HG03460 (cell line): ENCODE measurements at regions not wholly inside any gene's neighbourhood (a gene's known extent, or its start where the extent isn't known, plus 50 kb on each side); places are given as distances from the start of the nearest gene placed in this dataset.
"Not testable (repeated sequence)": the region's sequence is repeated elsewhere in the genome, so short reads cannot be mapped to it uniquely, and the experiment has no call there.

Experiments
- ATAC-seq: cut with Tn5 transposase; IDR thresholded peaks from one replicate; pipeline ENCODE4 v1.9.1; 2021; ENCODE audit not compliant: unreplicated experiment

GRCh38 chr18:29457316-29457889, 1280.5 kb upstream of the CDH2 start:
- ATAC-seq = no peak

DNA sequence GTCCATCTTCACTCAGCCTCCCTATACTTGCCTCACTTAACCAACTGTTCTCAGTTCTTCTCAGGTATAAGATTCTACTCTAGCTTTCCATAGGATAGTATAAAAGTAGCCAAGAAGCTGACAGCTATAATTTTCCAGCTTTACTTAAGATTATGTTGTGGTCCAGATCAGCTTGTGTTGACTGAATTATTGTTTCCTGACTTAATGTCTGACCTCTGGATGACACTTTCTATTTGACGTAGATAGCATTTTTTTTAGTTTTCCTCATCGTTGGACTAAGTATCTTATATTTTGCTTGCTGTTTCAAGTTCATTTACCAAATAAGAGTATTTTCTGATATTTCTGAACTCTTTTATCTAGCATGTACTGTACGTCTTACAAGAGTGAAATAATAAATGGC, 1272.5 kb upstream of the CDH2 start:
- ATAC-seq = no peak

- no peak for ATAC-seq
These were observed 1262.5 kb upstream of the CDH2 start for GRCh38 chr18:29439398-29439797.

DNA sequence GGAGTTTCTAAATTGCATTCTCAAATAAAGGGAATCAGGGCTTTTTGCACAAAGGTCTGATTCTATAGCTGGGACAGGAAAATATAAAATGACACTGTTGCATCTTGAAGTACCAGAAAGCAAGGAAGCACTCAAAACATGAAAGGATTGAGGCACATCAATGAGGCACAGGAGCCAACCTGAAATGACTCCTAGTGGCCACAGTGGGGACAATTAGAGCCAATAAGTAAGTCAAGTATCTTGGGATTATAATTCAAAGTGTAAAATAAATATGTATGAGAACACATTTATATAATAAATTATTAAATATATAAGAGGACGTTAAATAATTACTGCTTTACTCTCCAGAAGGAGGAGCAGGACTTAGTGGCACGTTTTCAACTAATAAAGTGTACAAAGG, 1259.5 kb upstream of the CDH2 start:
- ATAC-seq = no peak

DNA sequence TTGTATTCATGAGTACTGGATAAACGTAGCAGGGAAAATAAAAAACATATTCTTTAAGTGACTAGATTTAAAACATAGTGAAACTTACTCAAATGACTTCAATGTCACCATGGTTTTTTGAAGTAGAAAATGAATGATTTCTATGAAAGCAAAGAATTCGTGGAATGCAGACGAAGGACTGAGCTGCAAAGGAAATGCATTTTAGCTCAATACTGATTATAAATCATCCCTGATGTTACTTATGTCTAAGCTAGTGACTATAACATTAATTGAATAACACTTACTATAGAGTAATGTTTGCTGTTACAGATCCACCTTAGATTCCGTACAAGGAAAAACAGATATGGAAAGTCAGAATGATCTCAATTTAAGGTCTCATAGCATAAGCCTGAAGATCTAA, 1257.7 kb upstream of the CDH2 start:
- no peak for ATAC-seq

DNA sequence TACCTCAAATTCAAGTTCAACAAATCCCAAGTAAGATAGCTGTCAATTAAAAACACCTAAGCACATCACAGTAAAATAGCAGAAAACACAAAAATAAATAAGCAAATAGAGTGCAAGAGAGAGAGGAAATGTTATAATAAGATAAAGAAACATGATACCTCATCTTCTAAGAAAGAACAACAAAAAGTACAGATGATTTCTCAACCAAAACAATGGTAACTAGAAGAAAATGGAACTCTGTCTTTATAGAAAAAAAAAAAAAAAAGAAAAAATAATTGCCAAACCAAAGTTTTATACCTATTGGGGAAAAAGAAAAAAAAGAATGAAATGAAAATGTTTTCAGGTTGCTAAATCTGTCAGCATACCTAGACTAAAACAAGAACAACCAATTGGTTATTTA, 1253.5 kb upstream of the CDH2 start:
- ATAC-seq = no peak

GRCh38 chr18:29418136-29418535, 1241.2 kb upstream of the CDH2 start:
- no peak for ATAC-seq

DNA sequence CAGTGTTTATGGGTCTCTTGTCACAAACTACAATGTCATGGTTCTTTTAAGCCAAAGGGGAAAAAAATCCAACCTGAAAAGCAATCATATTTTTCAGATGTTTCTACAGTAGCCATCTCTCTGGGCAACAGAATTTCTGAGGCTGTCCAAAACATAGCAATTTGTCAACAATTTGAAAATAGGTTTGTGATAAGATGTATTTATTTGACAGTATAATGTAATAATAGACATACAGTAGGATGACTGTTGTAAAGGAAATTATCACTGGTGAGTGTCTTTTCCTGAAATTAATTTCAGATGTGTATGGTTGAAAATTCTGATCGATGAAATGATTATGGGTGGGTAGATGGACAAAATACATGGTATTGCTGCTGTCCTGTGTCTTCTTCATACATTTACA, 1230.1 kb upstream of the CDH2 start:
- ATAC-seq = no peak

DNA sequence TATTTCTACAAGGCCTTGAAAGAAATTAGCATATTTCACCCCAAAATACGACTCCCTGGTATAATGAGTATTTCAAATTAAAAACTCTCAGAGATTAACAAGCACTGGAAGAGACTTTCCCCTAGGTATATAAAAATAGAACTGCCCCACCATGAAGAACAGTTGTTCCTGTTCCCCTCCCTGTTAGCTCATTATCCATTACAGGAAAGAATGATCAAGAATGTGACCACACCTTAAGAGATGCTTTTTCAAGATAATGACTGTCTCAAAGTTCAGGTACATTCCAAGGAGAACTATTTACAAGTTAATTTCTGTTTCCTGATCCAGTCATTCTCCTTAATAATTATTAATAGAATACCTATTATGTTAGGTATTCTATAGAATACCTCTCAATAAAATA, 1220.6 kb upstream of the CDH2 start:
- ATAC-seq = no peak

- ATAC-seq = peak; percentile 64
These were observed 1206.7 kb upstream of the CDH2 start for GRCh38 chr18:29383311-29384273.

GRCh38 chr18:29378651-29379136, 1201.8 kb upstream of the CDH2 start:
- ATAC-seq = no peak

GRCh38 chr18:29377346-29377745, 1200.4 kb upstream of the CDH2 start:
- ATAC-seq = no peak

DNA sequence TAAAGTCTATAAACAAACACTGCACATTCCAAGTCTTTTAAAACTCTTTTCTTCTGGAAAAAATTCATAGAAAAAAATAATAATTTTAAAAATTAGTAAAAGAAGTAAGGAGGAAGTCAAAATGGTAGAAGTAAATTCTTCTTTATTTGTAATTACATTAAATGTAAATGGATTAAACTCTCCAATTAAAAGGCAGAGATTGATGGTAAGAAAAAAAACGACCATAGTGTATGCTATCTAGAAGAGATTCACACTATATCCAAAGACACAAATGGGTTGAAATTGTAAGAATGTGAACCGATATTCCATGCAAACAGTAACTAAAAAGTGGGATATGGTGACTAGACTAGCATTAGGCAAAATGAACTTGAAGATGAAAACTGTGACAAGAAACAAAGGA, 1196.1 kb upstream of the CDH2 start:
- ATAC-seq = no peak

- no peak for ATAC-seq
These were observed 1184.9 kb upstream of the CDH2 start for GRCh38 chr18:29361843-29362242.

DNA sequence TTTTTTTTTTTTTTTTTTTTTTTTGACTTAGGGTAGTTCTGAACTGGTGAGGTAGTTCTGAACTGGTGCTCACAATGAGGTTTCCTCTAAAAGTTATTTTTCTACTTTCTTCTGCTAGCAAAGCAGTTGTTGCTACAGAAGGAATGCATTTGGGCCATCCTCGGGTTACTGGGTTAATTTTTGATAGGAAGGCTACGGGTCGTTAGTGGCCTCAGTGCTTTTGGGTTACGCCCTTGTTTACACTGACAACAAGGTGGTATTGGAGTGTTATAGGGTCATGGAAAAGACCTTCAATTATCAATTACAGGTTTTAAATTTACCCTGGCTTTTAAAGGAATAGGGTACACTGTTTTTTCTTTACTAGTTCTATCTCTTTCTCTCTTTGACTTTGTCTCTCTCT, 1183.7 kb upstream of the CDH2 start:
- ATAC-seq = not testable (repeated sequence)

DNA sequence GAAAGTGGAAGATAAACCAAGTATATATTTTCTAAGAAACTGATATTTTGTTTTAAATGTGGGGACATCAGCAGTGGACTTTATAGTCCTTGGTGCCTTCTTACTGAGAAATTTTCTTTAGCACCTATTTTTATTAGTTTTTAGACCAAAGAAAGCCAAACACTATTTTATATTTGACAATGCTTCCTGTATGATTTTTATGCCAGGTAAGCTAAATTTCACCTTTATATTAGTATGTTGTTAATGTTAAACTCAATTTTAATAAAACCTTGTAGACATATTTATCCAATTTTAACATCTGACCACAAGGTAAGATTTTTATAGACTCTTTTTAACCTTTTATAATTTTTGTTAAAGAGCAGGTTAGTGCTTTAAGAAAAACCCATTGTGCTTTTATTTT, 1182.3 kb upstream of the CDH2 start:
- not testable (repeated sequence) for ATAC-seq

- ATAC-seq = no peak
These were observed 1174.2 kb upstream of the CDH2 start for GRCh38 chr18:29351171-29351570.

DNA sequence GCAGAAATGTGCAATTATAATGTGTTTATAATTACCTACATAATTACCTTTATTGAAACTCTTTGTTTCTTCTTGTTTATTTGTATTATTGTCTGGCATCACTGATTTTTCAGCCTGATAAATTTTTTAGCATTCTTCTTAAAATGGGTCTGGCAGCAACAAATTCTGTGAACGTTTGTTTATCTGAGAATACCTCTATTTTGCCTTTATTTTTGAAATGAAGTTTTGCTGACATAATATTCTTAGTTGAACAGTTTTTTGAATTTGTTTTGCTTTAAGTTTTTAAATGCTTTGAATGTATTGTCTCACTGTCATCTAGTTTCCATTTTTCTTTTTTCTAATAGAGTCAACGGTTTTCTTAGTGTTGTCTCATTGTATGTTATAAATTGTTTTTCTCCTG, 1152.0 kb upstream of the CDH2 start:
- no peak for ATAC-seq

DNA sequence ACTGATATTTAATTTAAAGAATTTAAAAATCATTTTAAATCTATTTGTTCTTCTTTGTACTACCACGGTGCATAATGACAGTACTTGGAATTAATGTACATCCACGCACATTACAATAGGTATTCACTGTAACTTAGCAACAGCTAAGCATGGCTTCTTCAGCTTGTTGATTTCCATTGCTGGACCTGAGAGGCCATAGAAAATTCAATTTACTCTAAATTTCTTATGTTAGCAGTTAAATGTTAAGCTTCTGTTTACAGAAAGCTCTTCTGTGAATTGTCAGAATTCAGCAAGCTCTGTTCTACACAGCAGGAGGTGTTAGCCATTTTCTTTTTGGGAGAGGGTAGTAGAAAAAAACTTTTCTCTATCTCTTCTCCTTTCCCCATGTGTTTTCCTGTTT, 1149.3 kb upstream of the CDH2 start:
- no peak for ATAC-seq

DNA sequence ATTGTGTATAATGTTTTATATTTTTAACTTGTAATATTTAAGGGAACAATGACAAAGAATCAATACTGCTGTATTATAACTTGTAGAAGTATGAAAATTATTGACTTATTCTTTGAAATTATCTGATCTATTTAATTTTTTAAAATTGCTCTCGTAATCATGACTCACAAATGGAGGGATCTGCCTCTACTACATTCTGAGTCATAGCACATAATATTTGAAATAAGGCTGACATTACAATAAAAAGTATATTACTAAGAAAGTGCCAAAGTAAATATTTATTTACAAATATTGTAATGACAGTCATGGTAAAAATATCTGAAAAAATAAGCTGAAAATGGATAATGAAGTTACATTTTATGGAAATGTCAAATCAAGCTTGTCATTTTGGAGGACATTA, 1144.6 kb upstream of the CDH2 start:
- ATAC-seq = no peak

- ATAC-seq = no peak
These were observed 1136.4 kb upstream of the CDH2 start for GRCh38 chr18:29313312-29313711.

DNA sequence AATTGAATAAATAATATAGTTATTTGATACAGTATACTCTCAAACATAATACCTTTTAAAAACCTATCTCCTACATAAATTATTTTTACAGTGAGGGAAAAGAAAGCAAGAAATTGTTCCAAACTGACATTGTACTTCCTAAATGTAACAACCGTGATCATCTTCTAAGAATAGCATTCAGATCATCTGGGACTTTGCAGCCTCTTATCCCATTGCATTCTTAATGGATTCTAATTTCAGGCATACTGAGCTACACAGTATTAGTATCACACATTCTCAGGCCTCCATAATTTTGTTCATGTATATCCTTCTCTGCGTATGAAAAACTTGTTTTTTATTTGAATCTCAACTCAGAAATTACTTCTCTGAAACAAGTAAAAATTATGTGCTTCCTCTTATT, 1134.7 kb upstream of the CDH2 start:
- ATAC-seq = no peak
